ENCODE measurements at regions not wholly inside any gene's neighbourhood (a gene's known extent, or its start where the extent isn't known, plus 50 kb on each side); places are given as distances from the start of the nearest gene placed in this dataset.

- TF ChIP-seq CTCF (IDR thresholded peaks at IDR 0.05) (no peak), POLR2A (IDR thresholded peaks at IDR 0.05) (no peak)
These were observed 105.1 kb upstream of the GRPR start for GRCh38 chrX:16018291-16018690.

All from adrenal gland (tissue), 5 donors.